DND-41 (cell line): ENCODE measurements at regions not wholly inside any gene's neighbourhood (a gene's known extent, or its start where the extent isn't known, plus 50 kb on each side); places are given as distances from the start of the nearest gene placed in this dataset.

ENCODE experiments used
- ATAC-seq: fragments of 200-7000 bp; cut with Tn5 transposase; 3 replicates; pipeline ENCODE4 v1.9.1; 2021; ENCODE audit warnings: low read depth; ENCODE audit not compliant: insufficient read depth
- DNase-seq: peaks from one replicate; pipeline ENCODE4 v3.0.0-alpha.2; 2020
- H2AFZ ChIP-seq: 2 replicates; pipeline ENCODE4 v1.6.0; 2012; ENCODE audit warnings: low read depth, low read length
- H3K27ac ChIP-seq: 2 replicates; pipeline ENCODE4 v1.5.1; 2012; ENCODE audit warnings: low read length, inconsistent platforms
- H3K27me3 ChIP-seq: fragments of 200-600 bp; sonication (generic); 2 replicates; pipeline ENCODE4 v1.6.0; 2012; ENCODE audit warnings: low read length, mild to moderate bottlenecking, inconsistent platforms; ENCODE audit not compliant: insufficient read depth, poor library complexity
- H3K36me3 ChIP-seq: 2 replicates; pipeline ENCODE4 v1.5.1; 2012; ENCODE audit warnings: low read length, inconsistent platforms; ENCODE audit not compliant: insufficient read depth
- H3K4me1 ChIP-seq: 2 replicates; pipeline ENCODE4 v1.5.1; 2012; ENCODE audit warnings: mild to moderate bottlenecking, low read length; ENCODE audit not compliant: insufficient read depth
- H3K4me2 ChIP-seq: 2 replicates; pipeline ENCODE4 v1.6.0; 2012; ENCODE audit warnings: mild to moderate bottlenecking, moderate library complexity, low read length, inconsistent platforms; ENCODE audit not compliant: insufficient read depth
- H3K4me3 ChIP-seq, 2 experiments: fragments of 200-600 bp in 1 of 2; shearing (Covaris generic) in 1 of 2; 2 replicates each; pipeline ENCODE4 v1.5.1; 2012 to 2016; ENCODE audit warnings: inconsistent platforms in 2 of 2, low read length in 2 of 2, mild to moderate bottlenecking in 2 of 2, low read depth in 1 of 2, moderate library complexity in 1 of 2
- H3K79me2 ChIP-seq: 2 replicates; pipeline ENCODE4 v1.6.0; 2012; ENCODE audit warnings: low read length, inconsistent platforms; ENCODE audit not compliant: insufficient read depth
- H3K9ac ChIP-seq: 2 replicates; pipeline ENCODE4 v1.6.0; 2012; ENCODE audit warnings: low read depth, mild to moderate bottlenecking, inconsistent platforms, low read length, moderate library complexity
- H3K9me3 ChIP-seq: 2 replicates; pipeline ENCODE4 v1.5.1; 2012; ENCODE audit warnings: low read length, moderate library complexity, mild to moderate bottlenecking, inconsistent platforms; ENCODE audit not compliant: insufficient read depth, severe bottlenecking
- H4K20me1 ChIP-seq: 2 replicates; pipeline ENCODE4 v1.6.0; 2012; ENCODE audit warnings: low read length; ENCODE audit not compliant: insufficient read depth
- CTCF ChIP-seq: IDR thresholded peaks from 2 replicates; pipeline ENCODE4 v1.5.1; 2012; ENCODE audit warnings: borderline replicate concordance, low read length, moderate library complexity, mild to moderate bottlenecking; ENCODE audit not compliant: poor library complexity, severe bottlenecking; ENCODE audit errors: extremely low read depth
- EZH2 ChIP-seq: IDR thresholded peaks from 3 replicates; pipeline ENCODE4 v1.6.1; 2012; ENCODE audit warnings: borderline replicate concordance, low read depth, mild to moderate bottlenecking, moderate library complexity, low read length, inconsistent platforms; ENCODE audit not compliant: severe bottlenecking

- ATAC-seq: no peak
- Histone ChIP-seq H3K36me3 (no peaks in the 10 kb centered on the region), H3K27ac (no peak overlapping the region), H3K27me3 (no peaks in the 10 kb centered on the region), H3K4me2 (no peak overlapping the region), H4K20me1 (no peaks in the 10 kb centered on the region), H2AFZ (no peak overlapping the region), H3K9me3 (no peaks in the 10 kb centered on the region), H3K4me3 (no peak overlapping the region), H3K9ac (no peak overlapping the region), H3K79me2 (no peaks in the 10 kb centered on the region), H3K4me1 (no peaks in the 10 kb centered on the region)
- TF ChIP-seq EZH2 (no peak), CTCF (no peak)
- DNase-seq: no peak
Observed at GRCh38 chr1:95984798-95985374, 736.7 kb upstream of the PTBP2 start.

GRCh38 chr1:95990033-95990432, 731.6 kb upstream of the PTBP2 start:
- H3K4me3 ChIP-seq: no peak overlapping the region
- H3K27ac ChIP-seq: no peak overlapping the region
- peaks cover 4% of the 10 kb centered on the region; the same call in 1 of the 2 replicates for H3K4me1 ChIP-seq
- ATAC-seq (no peak), DNase-seq (no peak)
- no peaks in the 10 kb centered on the region for H3K27me3 ChIP-seq
- H3K4me2 ChIP-seq: no peak overlapping the region
- no peaks in the 10 kb centered on the region for H3K9me3 ChIP-seq
- H3K79me2 ChIP-seq: no peaks in the 10 kb centered on the region
- no peak overlapping the region for H2AFZ ChIP-seq
- no peaks in the 10 kb centered on the region for H4K20me1 ChIP-seq
- H3K36me3 ChIP-seq: no peaks in the 10 kb centered on the region
- no peak overlapping the region for H3K9ac ChIP-seq
- TF ChIP-seq EZH2 (no peak), CTCF (no peak)

GRCh38 chr1:95991787-95992520, 729.6 kb upstream of the PTBP2 start:
- Histone ChIP-seq H3K9me3 (no peaks in the 10 kb centered on the region), H3K36me3 (no peaks in the 10 kb centered on the region), H3K4me1 (peaks cover 8% of the 10 kb centered on the region; the same call in 1 of the 2 replicates), H3K27ac (no peak overlapping the region), H4K20me1 (no peaks in the 10 kb centered on the region), H3K9ac (no peak overlapping the region), H3K27me3 (no peaks in the 10 kb centered on the region), H3K4me3 (no peak overlapping the region), H3K79me2 (no peaks in the 10 kb centered on the region), H3K4me2 (no peak overlapping the region), H2AFZ (no peak overlapping the region)
- ATAC-seq (no peak), DNase-seq (no peak)
- TF ChIP-seq CTCF (no peak), EZH2 (no peak)
